IMR-90 (cell line): ENCODE measurements at regions not wholly inside any gene's neighbourhood (a gene's known extent, or its start where the extent isn't known, plus 50 kb on each side); places are given as distances from the start of the nearest gene placed in this dataset.

Experiments used
- ATAC-seq: fragments of 200-7000 bp; cut with Tn5 transposase; 2 replicates; pipeline ENCODE4 v1.9.1; 2020; ENCODE audit warnings: low read depth, mild to moderate bottlenecking, moderate library complexity
- BruUV-seq: library from RNA; stranded (reverse); fragments of 400-500 nt; replicated peaks from 2 replicates; lab custom pipeline; 2021; lab: Mats Ljungman, UMichigan
- CTCF ChIA-PET: fragments of 300-600 bp; formaldehyde crosslinking; extraction: SDS; loops from one replicate; lab custom pipeline; 2021; ENCODE audit warnings: antibody characterized with exemption; lab: Yijun Ruan, JAX
- POLR2A ChIA-PET: fragments of 300-600 bp; sonication (Branson Sonifier 250); formaldehyde crosslinking; loops from one replicate; lab custom pipeline; 2022; ENCODE audit warnings: antibody characterized with exemption; ENCODE audit not compliant: unreplicated experiment; lab: Charles Lee
- DNase-seq: peaks from one replicate; pipeline ENCODE4 v3.0.0; 2013
- H2AFZ ChIP-seq: replicated peaks from 2 replicates; pipeline ENCODE3; 2013; ENCODE audit warnings: low read length, mild to moderate bottlenecking; ENCODE audit not compliant: poor library complexity
- H2AK5ac ChIP-seq: 2 replicates; pipeline ENCODE4 v1.6.1; 2013; ENCODE audit warnings: low read depth, low read length, inconsistent platforms
- H2AK9ac ChIP-seq: replicated peaks from 2 replicates; pipeline ENCODE3; 2013; ENCODE audit warnings: mild to moderate bottlenecking, low read depth, low read length, moderate library complexity; ENCODE audit not compliant: poor library complexity
- H2BK120ac ChIP-seq: 2 replicates; pipeline ENCODE4 v1.6.1; 2013; ENCODE audit warnings: low read depth, low read length, inconsistent platforms
- H2BK15ac ChIP-seq: 3 replicates; pipeline ENCODE4 v1.6.1; 2013; ENCODE audit warnings: low read depth, low read length, inconsistent platforms
- H2BK20ac ChIP-seq: 2 replicates; pipeline ENCODE4 v1.6.1; 2013; ENCODE audit warnings: low read depth, mild to moderate bottlenecking, inconsistent platforms, low read length, moderate library complexity
- H2BK5ac ChIP-seq: 2 replicates; pipeline ENCODE4 v1.6.1; 2013; ENCODE audit warnings: mild to moderate bottlenecking, low read depth, low read length, inconsistent platforms; ENCODE audit not compliant: poor library complexity, severe bottlenecking
- H3K14ac ChIP-seq: replicated peaks from 2 replicates; pipeline ENCODE4 v1.6.1; 2013; ENCODE audit warnings: low read depth, low read length, inconsistent platforms
- H3K18ac ChIP-seq: 2 replicates; pipeline ENCODE4 v1.6.1; 2013; ENCODE audit warnings: low read depth, low read length, control low read depth
- H3K23ac ChIP-seq: 2 replicates; pipeline ENCODE4 v1.6.1; 2013; ENCODE audit warnings: low read depth, low read length, inconsistent platforms
- H3K27ac ChIP-seq: 2 replicates; pipeline ENCODE4 v1.5.1; 2013; ENCODE audit warnings: mild to moderate bottlenecking, control low read depth, low read length; ENCODE audit not compliant: insufficient read depth
- H3K27me3 ChIP-seq: 2 replicates; pipeline ENCODE4 v1.6.1; 2013; ENCODE audit warnings: low read length; ENCODE audit not compliant: control insufficient read depth, insufficient read depth
- H3K36me3 ChIP-seq: 2 replicates; pipeline ENCODE4 v1.6.1; 2013; ENCODE audit warnings: low read length, mixed read lengths; ENCODE audit not compliant: control insufficient read depth, insufficient read depth
- H3K4ac ChIP-seq: 2 replicates; pipeline ENCODE4 v1.6.1; 2013; ENCODE audit warnings: low read depth, low read length, inconsistent platforms
- H3K4me1 ChIP-seq: 2 replicates; pipeline ENCODE4 v1.6.1; 2013; ENCODE audit warnings: low read length, mixed read lengths; ENCODE audit not compliant: control insufficient read depth, insufficient read depth
- H3K4me2 ChIP-seq: 2 replicates; pipeline ENCODE4 v1.6.1; 2013; ENCODE audit warnings: low read depth, mild to moderate bottlenecking, control low read depth, low read length, moderate library complexity
- H3K4me3 ChIP-seq: 2 replicates; pipeline ENCODE4 v1.5.1; 2013; ENCODE audit warnings: low read depth, mild to moderate bottlenecking, control low read depth, low read length, moderate library complexity; ENCODE audit not compliant: insufficient read depth
- H3K56ac ChIP-seq: 2 replicates; pipeline ENCODE4 v1.6.1; 2013; ENCODE audit warnings: low read length, inconsistent platforms; ENCODE audit not compliant: insufficient read depth; ENCODE audit errors: extremely low read depth
- H3K79me1 ChIP-seq, 2 experiments: 2 replicates each; pipeline ENCODE4 v1.6.1; 2013; ENCODE audit warnings: low read length in 2 of 2, inconsistent platforms in 1 of 2, low read depth in 1 of 2
- H3K9ac ChIP-seq: 2 replicates; pipeline ENCODE4 v1.6.1; 2013; ENCODE audit warnings: low read depth, low read length, control low read depth
- H3K9me1 ChIP-seq: 2 replicates; pipeline ENCODE4 v1.6.1; 2013; ENCODE audit warnings: low read length, inconsistent platforms; ENCODE audit not compliant: insufficient read depth
- H3K9me3 ChIP-seq: 2 replicates; pipeline ENCODE4 v1.6.1; 2013; ENCODE audit warnings: low read length; ENCODE audit not compliant: control insufficient read depth, insufficient read depth
- H4K20me1 ChIP-seq: 2 replicates; pipeline ENCODE4 v1.6.1; 2013; ENCODE audit warnings: low read length, inconsistent platforms; ENCODE audit not compliant: insufficient read depth
- H4K5ac ChIP-seq: 2 replicates; pipeline ENCODE4 v1.6.1; 2013; ENCODE audit warnings: mild to moderate bottlenecking, low read depth, low read length, control low read depth
- H4K8ac ChIP-seq, 2 experiments: 2 replicates each; pipeline ENCODE4 v1.6.1; 2013; ENCODE audit warnings: low read depth in 2 of 2, low read length in 2 of 2, control low read depth in 1 of 2, inconsistent platforms in 1 of 2
- H4K91ac ChIP-seq: 2 replicates; pipeline ENCODE4 v1.6.1; 2013; ENCODE audit warnings: low read depth, low read length, inconsistent platforms; ENCODE audit not compliant: insufficient read depth
- BHLHE40 ChIP-seq: fragments of 150-350 bp; IDR thresholded peaks from 2 replicates; pipeline ENCODE4 v1.6.1; 2016; ENCODE audit warnings: mild to moderate bottlenecking, low read depth, low read length
- CHD1 ChIP-seq: IDR thresholded peaks from 2 replicates; pipeline ENCODE4 v1.6.1; 2012; ENCODE audit warnings: low read depth, low read length, improper control_type of control experiment
- WGBS, 2 experiments: methylation state at CpG; one replicate each; pipeline versions ENCODE4 v1.1.5 to v1.1.7; 2013; ENCODE audit warnings: missing lambda C conversion rate in 2 of 2; ENCODE audit not compliant: insufficient read length in 1 of 2; ENCODE audit errors: extremely low coverage in 2 of 2; 5-methylcytosine and 5-hydroxymethylcytosine counted together
- dilution Hi-C: fragments of 300-500 bp; cut with HindIII; formaldehyde crosslinking; loops from one replicate; pipeline ENCODE4 v1.14.3; 2018; ENCODE audit warnings: low sequenced_read_pairs; ENCODE audit not compliant: unreplicated experiment
- in situ Hi-C: fragments of 300-500 bp; cut with MboI; formaldehyde crosslinking; loops from 3 replicates; pipeline ENCODE4 v1.14.3; 2019; ENCODE audit warnings: low sequenced_read_pairs, inconsistent platforms, mixed read lengths
- intact Hi-C: fragments of 100-400 bp; cut with micrococcal nuclease; formaldehyde crosslinking; loops from 2 replicates; pipeline ENCODE4 v1.10.0; 2022

DNA sequence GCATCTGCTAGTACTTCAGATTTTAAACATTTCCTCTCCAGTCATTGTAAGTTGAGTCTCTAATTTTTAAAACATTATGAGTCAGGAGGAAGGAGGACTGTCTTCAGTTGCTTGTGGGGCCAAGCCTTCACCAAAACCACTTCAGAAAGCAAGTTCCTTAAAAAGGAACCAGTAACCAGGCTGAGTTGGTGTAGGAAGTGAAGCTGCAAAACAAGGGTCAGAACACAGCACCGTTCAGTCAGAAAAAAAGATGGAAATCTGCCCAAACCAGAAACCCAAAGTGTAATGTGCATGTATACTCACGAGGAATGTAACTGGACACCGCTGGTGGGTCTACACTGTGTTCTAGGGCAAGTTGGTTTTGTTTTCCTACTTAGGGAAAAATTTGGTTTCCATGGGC, 402.1 kb downstream of the SETD4 start:
- intact Hi-C loops (no loop called here), dilution Hi-C loops (no loop called here), in situ Hi-C loops (no loop called here)
- peak overlapping the region; percentile 3 for H2AFZ ChIP-seq
- no peaks in the 10 kb centered on the region for H3K36me3 ChIP-seq
- peak overlapping the region; percentile 30; the same call in 1 of the 2 replicates for H3K27ac ChIP-seq
- peaks cover 8% of the 10 kb centered on the region; the same call in 1 of the 2 replicates for H3K9me1 ChIP-seq
- ChIA-PET CTCF (interaction anchor here (0.6 kb wide), 1 partner anchor 46 kb away, joined by 3 read pairs; no protein-coding TSS in a partner anchor), POLR2A (no interaction called here)
- peaks cover 6% of the 10 kb centered on the region for H3K4me1 ChIP-seq
- no peaks in the 10 kb centered on the region for H3K9me3 ChIP-seq
- H3K23ac ChIP-seq: no peak overlapping the region
- no peaks in the 10 kb centered on the region for H3K79me1 ChIP-seq
- 0% methylated on average over 1 of the region's 3 CpGs; no CpG with 5 or more reads in 1 of the 2 experiments for WGBS, 2 experiments
- peak overlapping the region; percentile 39; the same call in 1 of the 2 replicates for H3K18ac ChIP-seq
- H3K4me2 ChIP-seq: peak overlapping the region; percentile 67
- no peak overlapping the region for H2AK9ac ChIP-seq
- no peak overlapping the region for H2BK15ac ChIP-seq
- TF ChIP-seq CHD1 (no peak), BHLHE40 (peak; percentile 22; the same call in 1 of the 2 replicates)
- no peak overlapping the region for H4K5ac ChIP-seq
- H3K14ac ChIP-seq: peak overlapping the region; percentile 69; the same call in 1 of the 2 replicates
- no peak overlapping the region for H2AK5ac ChIP-seq
- H2BK5ac ChIP-seq: no peak overlapping the region
- peak; percentile 89 for DNase-seq
- H4K20me1 ChIP-seq: no peaks in the 10 kb centered on the region
- no peaks in the 10 kb centered on the region for H3K27me3 ChIP-seq
- 0 out of 2 replicates have a peak overlapping the region, but pooled peaks have one; percentile 40 for H2BK20ac ChIP-seq
- BruUV-seq: no TSS peak
- no peak overlapping the region for H3K56ac ChIP-seq
- peak overlapping the region in 1 of 2 experiments; percentile 29; a peak in 1 of 4 replicates for H4K8ac ChIP-seq
- H3K4me3 ChIP-seq: no peak overlapping the region
- peak overlapping the region; percentile 22 for H2BK120ac ChIP-seq
- 0 out of 2 replicates have a peak overlapping the region, but pooled peaks have one; percentile 20 for H3K9ac ChIP-seq
- no peak overlapping the region for H4K91ac ChIP-seq
- no peak overlapping the region; the same call in 1 of the 2 replicates for H3K4ac ChIP-seq
- ATAC-seq: peak; percentile 96
